GM12878 (cell line): ENCODE measurements at regions not wholly inside any gene's neighbourhood (a gene's known extent, or its start where the extent isn't known, plus 50 kb on each side); places are given as distances from the start of the nearest gene placed in this dataset.

Experiments used
- ATAC-seq: fragments of 200-7000 bp; cut with Tn5 transposase; 3 replicates; pipeline ENCODE4 v1.9.1; 2020; ENCODE audit warnings: mild to moderate bottlenecking, moderate library complexity
- BruUV-seq: library from RNA; stranded (reverse); fragments of 400-500 nt; replicated peaks from 2 replicates; lab custom pipeline; 2021; lab: Mats Ljungman, UMichigan
- CTCF ChIA-PET: fragments of 300-600 bp; sonication (Branson Sonifier 250); formaldehyde crosslinking; extraction: SDS; loops from one replicate; lab custom pipeline; 2021; ENCODE audit warnings: inconsistent platforms; lab: Yijun Ruan, JAX
- POLR2A ChIA-PET: fragments of 350-600 bp; formaldehyde crosslinking; extraction: SDS; loops from one replicate; lab custom pipeline; 2021; ENCODE audit warnings: inconsistent platforms; lab: Charles Lee
- RAD21 ChIA-PET: fragments of 300-600 bp; sonication (Branson Sonifier 250); formaldehyde crosslinking; loops from one replicate; lab custom pipeline; 2023; ENCODE audit warnings: antibody characterized with exemption; ENCODE audit not compliant: unreplicated experiment; lab: Charles Lee
- SMC1A ChIA-PET: fragments of 300-600 bp; sonication (Branson Sonifier 250); formaldehyde crosslinking; loops from one replicate; lab custom pipeline; 2023; ENCODE audit not compliant: unreplicated experiment, uncharacterized antibody; lab: Charles Lee
- DNase-seq: peaks from one replicate; pipeline ENCODE4 v3.0.0-alpha.2; 2011; ENCODE audit warnings: low read depth, low spot score
- FAIRE-seq: peaks from 3 replicates; lab custom pipeline; 2011; peaks lifted over from hg19 to GRCh38; lab: Jason Lieb, UNC
- H2AFZ ChIP-seq: 2 replicates; pipeline ENCODE4 v1.6.0; 2011; ENCODE audit warnings: low read depth, low read length, control low read depth; ENCODE audit not compliant: control insufficient read depth
- H3K27ac ChIP-seq: 2 replicates; pipeline ENCODE4 v1.5.1; 2011; ENCODE audit warnings: control low read depth; ENCODE audit not compliant: control insufficient read depth, insufficient read depth
- H3K27me3 ChIP-seq, 2 experiments: replicated peaks in 1 of 2; 2 replicates each; pipeline versions ENCODE4 v1.6.0 to v1.6.1; 2011; ENCODE audit warnings: low read length in 1 of 2; ENCODE audit not compliant: control insufficient read depth in 2 of 2, insufficient read depth in 2 of 2
- H3K36me3 ChIP-seq, 2 experiments: 2 replicates each; pipeline ENCODE4 v1.5.1; 2011; ENCODE audit warnings: low read length in 1 of 2; ENCODE audit not compliant: control insufficient read depth in 2 of 2, insufficient read depth in 2 of 2
- H3K4me1 ChIP-seq: 2 replicates; pipeline ENCODE4 v1.6.1; 2011; ENCODE audit warnings: mild to moderate bottlenecking, low read length, moderate library complexity, mixed read lengths; ENCODE audit not compliant: control insufficient read depth, insufficient read depth
- H3K4me2 ChIP-seq: 2 replicates; pipeline ENCODE4 v1.6.0; 2011; ENCODE audit warnings: control low read depth; ENCODE audit not compliant: control insufficient read depth, insufficient read depth
- H3K4me3 ChIP-seq: fragments of 200-600 bp; sonication (generic); 2 replicates; pipeline ENCODE4 v1.5.1; 2016
- H3K79me2 ChIP-seq: 2 replicates; pipeline ENCODE4 v1.6.0; 2011; ENCODE audit warnings: low read length; ENCODE audit not compliant: control insufficient read depth, insufficient read depth
- H3K9ac ChIP-seq: 2 replicates; pipeline ENCODE4 v1.8.0; 2011; ENCODE audit warnings: low read length, control low read depth, mixed read lengths; ENCODE audit not compliant: control insufficient read depth, insufficient read depth
- H3K9me3 ChIP-seq: replicated peaks from 3 replicates; pipeline ENCODE4 v1.5.1; 2011; ENCODE audit warnings: mild to moderate bottlenecking, low read length; ENCODE audit not compliant: control insufficient read depth, insufficient read depth
- H4K20me1 ChIP-seq: 2 replicates; pipeline ENCODE4 v1.6.0; 2011; ENCODE audit not compliant: control insufficient read depth, insufficient read depth
- BACH1 ChIP-seq: fragments of 450-650 bp; IDR thresholded peaks from 2 replicates; pipeline ENCODE4 v1.6.1; 2017; ENCODE audit warnings: mild to moderate bottlenecking, borderline replicate concordance
- BCL3 ChIP-seq: IDR thresholded peaks from 2 replicates; pipeline ENCODE4 v1.6.1; 2011; ENCODE audit warnings: borderline replicate concordance, low read depth, mild to moderate bottlenecking, moderate library complexity, low read length; ENCODE audit not compliant: insufficient read depth, poor library complexity, severe bottlenecking
- E2F8 ChIP-seq: fragments of 450-650 bp; IDR thresholded peaks from 2 replicates; pipeline ENCODE4 v1.6.1; 2018; ENCODE audit warnings: mild to moderate bottlenecking, low read depth, moderate library complexity; ENCODE audit not compliant: partially characterized antibody
- EGR1 ChIP-seq, 2 experiments: IDR thresholded peaks; 1 replicate in 1 of 2; 2 replicates in 1 of 2; pipeline ENCODE4 v1.6.1; 2011 to 2012; ENCODE audit warnings: low read depth in 2 of 2, low read length in 2 of 2, borderline replicate concordance in 1 of 2, mild to moderate bottlenecking in 1 of 2, moderate library complexity in 1 of 2
- FOXK2 ChIP-seq: fragments of 450-650 bp; IDR thresholded peaks from 2 replicates; pipeline ENCODE4 v1.6.1; 2017; ENCODE audit warnings: mild to moderate bottlenecking, moderate library complexity
- FOXM1 ChIP-seq: IDR thresholded peaks from 2 replicates; pipeline ENCODE4 v1.6.1; 2012; ENCODE audit warnings: low read depth, mild to moderate bottlenecking, inconsistent platforms, low read length, moderate library complexity
- GATAD2B ChIP-seq: fragments of 450-650 bp; conservative IDR thresholded peaks from 2 replicates; pipeline ENCODE4 v1.6.1; 2017; ENCODE audit warnings: low read depth, mild to moderate bottlenecking, moderate library complexity
- HDAC2 ChIP-seq: fragments of 200-600 bp; sonication (generic); IDR thresholded peaks from 2 replicates; pipeline ENCODE4 v1.6.1; 2017
- HSF1 ChIP-seq: fragments of 150-350 bp; IDR thresholded peaks from 2 replicates; pipeline ENCODE4 v1.6.1; 2014; ENCODE audit warnings: mild to moderate bottlenecking, low read depth, low read length
- MAX ChIP-seq: IDR thresholded peaks from 2 replicates; pipeline ENCODE4 v1.6.1; 2012; ENCODE audit warnings: low read depth, low read length, improper control_type of control experiment
- MEF2B ChIP-seq: fragments of 450-650 bp; IDR thresholded peaks from 2 replicates; pipeline ENCODE4 v1.6.1; 2018; ENCODE audit warnings: mild to moderate bottlenecking, moderate library complexity; ENCODE audit not compliant: partially characterized antibody, poor library complexity, severe bottlenecking
- NFXL1 ChIP-seq: fragments of 450-650 bp; IDR thresholded peaks from 2 replicates; pipeline ENCODE4 v1.6.1; 2017; ENCODE audit warnings: antibody characterized with exemption, mild to moderate bottlenecking, borderline replicate concordance
- RAD21 ChIP-seq: IDR thresholded peaks from 2 replicates; pipeline ENCODE4 v1.6.1; 2011; ENCODE audit warnings: mild to moderate bottlenecking, low read depth, low read length, moderate library complexity; ENCODE audit not compliant: insufficient read depth
- SIN3A ChIP-seq: IDR thresholded peaks from 2 replicates; pipeline ENCODE4 v1.6.1; 2012; ENCODE audit warnings: low read depth, low read length, improper control_type of control experiment
- ZBED1 ChIP-seq: IDR thresholded peaks from 2 replicates; pipeline ENCODE4 v1.6.1; 2016; ENCODE audit warnings: borderline replicate concordance
- WGBS: methylation state at CpG from one replicate; pipeline ENCODE4 v1.1.6; 2016; ENCODE audit warnings: low lambda C conversion rate; ENCODE audit not compliant: insufficient replicate concordance, insufficient coverage; ENCODE audit errors: missing lambda C conversion rate; 5-methylcytosine and 5-hydroxymethylcytosine counted together
- in situ Hi-C: fragments of 300-500 bp; cut with MboI; formaldehyde crosslinking; loops from 9 replicates; pipeline ENCODE4 v1.14.3; 2018; ENCODE audit warnings: mixed read lengths
- intact Hi-C: fragments of 100-400 bp; cut with micrococcal nuclease; formaldehyde crosslinking; loops from one replicate; pipeline ENCODE4 v1.14.2; 2022; ENCODE audit not compliant: unreplicated experiment

- DNase-seq (no peak), ATAC-seq (no peak), FAIRE-seq (no peak)
- Histone ChIP-seq H3K27ac (no peak overlapping the region), H3K79me2 (no peaks in the 10 kb centered on the region), H3K4me1 (no peaks in the 10 kb centered on the region), H2AFZ (no peak overlapping the region), H3K4me2 (no peak overlapping the region), H3K27me3 (no peaks in the 10 kb centered on the region), H4K20me1 (no peaks in the 10 kb centered on the region), H3K36me3 (no peaks in the 10 kb centered on the region), H3K4me3 (no peak overlapping the region), H3K9me3 (no peaks in the 10 kb centered on the region), H3K9ac (no peak overlapping the region)
- in situ Hi-C loops (no loop called here), intact Hi-C loops (no loop called here)
- CTCF ChIA-PET: interaction anchor here (0.5 kb wide), 1 partner anchor 1747 kb away, joined by 3 read pairs; no protein-coding TSS in a partner anchor
- SMC1A ChIA-PET: no interaction called here
- BruUV-seq: no TSS peak
- 0% methylated on average over 1 of the region's 1 CpG for WGBS
- TF ChIP-seq MAX (no peak), E2F8 (no peak), BACH1 (no peak), HSF1 (no peak), NFXL1 (no peak), EGR1 (IDR thresholded peaks at IDR 0.05; ENCODE audit: borderline replicate concordance in 1 of 2, low read depth in 2 of 2, low read length in 2 of 2) (no peak), HDAC2 (no peak), GATAD2B (no peak), RAD21 (no peak), FOXM1 (no peak), BCL3 (no peak), SIN3A (no peak), ZBED1 (no peak), MEF2B (no peak), FOXK2 (no peak)
- RAD21 ChIA-PET: no interaction called here
- POLR2A ChIA-PET: no interaction called here
Measured at GRCh38 chr7:53111031-53111430, 75.6 kb downstream of the POM121L12 start.
